WERI-Rb-1 (cell line): ENCODE measurements at regions not wholly inside any gene's neighbourhood (a gene's known extent, or its start where the extent isn't known, plus 50 kb on each side); places are given as distances from the start of the nearest gene placed in this dataset.

Source experiments
- DNase-seq: peaks from one replicate; pipeline ENCODE4 v3.0.0-alpha.2; 2020
- H3K27ac ChIP-seq: fragments of 250-450 bp; sonication (Bioruptor Pico); 2 replicates; pipeline ENCODE4 v1.5.1; 2020; ENCODE audit warnings: mild to moderate bottlenecking, moderate library complexity
- H3K27me3 ChIP-seq: fragments of 250-450 bp; sonication (Bioruptor Pico); 2 replicates; pipeline ENCODE4 v1.5.1; 2021; ENCODE audit warnings: mild to moderate bottlenecking, low read depth, moderate library complexity; ENCODE audit not compliant: insufficient read depth, severe bottlenecking
- H3K36me3 ChIP-seq: fragments of 250-450 bp; sonication (Bioruptor Pico); 2 replicates; pipeline ENCODE4 v1.5.1; 2020; ENCODE audit warnings: mild to moderate bottlenecking, moderate library complexity
- H3K4me3 ChIP-seq: 2 replicates; pipeline ENCODE4 v1.5.1; 2011; ENCODE audit warnings: low read depth, mild to moderate bottlenecking, control low read depth, low read length
- H3K9me3 ChIP-seq: fragments of 250-450 bp; sonication (Bioruptor Pico); 2 replicates; pipeline ENCODE4 v1.5.1; 2021; ENCODE audit warnings: mild to moderate bottlenecking, moderate library complexity; ENCODE audit not compliant: severe bottlenecking
- TF ChIP-seq, protein P1 (sequence below): IDR thresholded peaks from 2 replicates; pipeline ENCODE4 v1.5.1; 2011; ENCODE audit warnings: low read depth, mild to moderate bottlenecking, control low read depth, inconsistent platforms, low read length

DNA sequence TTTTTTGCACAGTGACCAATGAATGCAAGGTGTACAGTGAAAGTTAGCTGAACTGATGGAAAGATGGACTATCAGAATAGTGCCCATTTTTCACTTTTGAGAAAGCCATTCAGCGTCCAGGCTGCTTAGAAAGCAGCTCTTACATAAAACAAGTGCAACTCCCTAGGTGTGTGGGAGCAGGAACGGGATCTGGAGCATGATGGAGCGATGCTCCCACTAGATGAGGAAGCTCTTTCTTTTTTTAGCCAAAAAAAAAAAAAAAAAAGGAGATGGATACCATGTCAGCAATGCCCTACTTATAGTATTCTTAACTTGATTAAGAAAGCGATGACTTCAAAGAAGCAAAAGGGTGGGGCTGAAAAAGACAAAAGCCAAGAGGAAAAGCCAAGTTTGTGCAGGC is 925.5 kb downstream of the GATA3 start:
- no peaks in the 10 kb centered on the region for H3K9me3 ChIP-seq
- TF ChIP-seq, protein P1, sequence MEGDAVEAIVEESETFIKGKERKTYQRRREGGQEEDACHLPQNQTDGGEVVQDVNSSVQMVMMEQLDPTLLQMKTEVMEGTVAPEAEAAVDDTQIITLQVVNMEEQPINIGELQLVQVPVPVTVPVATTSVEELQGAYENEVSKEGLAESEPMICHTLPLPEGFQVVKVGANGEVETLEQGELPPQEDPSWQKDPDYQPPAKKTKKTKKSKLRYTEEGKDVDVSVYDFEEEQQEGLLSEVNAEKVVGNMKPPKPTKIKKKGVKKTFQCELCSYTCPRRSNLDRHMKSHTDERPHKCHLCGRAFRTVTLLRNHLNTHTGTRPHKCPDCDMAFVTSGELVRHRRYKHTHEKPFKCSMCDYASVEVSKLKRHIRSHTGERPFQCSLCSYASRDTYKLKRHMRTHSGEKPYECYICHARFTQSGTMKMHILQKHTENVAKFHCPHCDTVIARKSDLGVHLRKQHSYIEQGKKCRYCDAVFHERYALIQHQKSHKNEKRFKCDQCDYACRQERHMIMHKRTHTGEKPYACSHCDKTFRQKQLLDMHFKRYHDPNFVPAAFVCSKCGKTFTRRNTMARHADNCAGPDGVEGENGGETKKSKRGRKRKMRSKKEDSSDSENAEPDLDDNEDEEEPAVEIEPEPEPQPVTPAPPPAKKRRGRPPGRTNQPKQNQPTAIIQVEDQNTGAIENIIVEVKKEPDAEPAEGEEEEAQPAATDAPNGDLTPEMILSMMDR, result no peak
- H3K27ac ChIP-seq, result no peak overlapping the region
- DNase-seq, result no peak
- H3K36me3 ChIP-seq, result no peaks in the 10 kb centered on the region
- H3K4me3 ChIP-seq, result no peak overlapping the region
- H3K27me3 ChIP-seq, result no peaks in the 10 kb centered on the region

DNA sequence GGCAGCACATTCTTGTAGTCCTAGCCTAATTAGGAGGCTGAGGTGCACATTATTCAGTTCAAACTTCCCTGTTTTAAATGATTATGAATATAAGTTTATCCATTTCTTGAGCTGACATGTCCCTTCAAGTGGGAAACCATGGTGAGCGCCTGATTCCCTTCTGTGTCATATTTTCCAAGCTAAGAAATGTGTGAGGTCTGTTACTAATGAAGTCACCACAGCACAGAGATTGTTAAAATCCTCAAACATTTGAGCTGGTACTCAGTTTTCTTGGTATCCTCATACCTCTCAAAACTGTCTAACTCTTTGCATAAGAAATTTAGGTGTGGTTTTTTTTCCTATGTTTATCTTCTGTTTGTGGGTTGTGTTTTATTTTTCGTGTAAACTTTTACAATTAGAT is 926.8 kb downstream of the GATA3 start:
- Histone ChIP-seq H3K36me3 (no peaks in the 10 kb centered on the region), H3K27me3 (no peaks in the 10 kb centered on the region), H3K27ac (no peak overlapping the region), H3K9me3 (no peaks in the 10 kb centered on the region), H3K4me3 (no peak overlapping the region)
- TF ChIP-seq, protein P1, result no peak
- no peak for DNase-seq

DNA sequence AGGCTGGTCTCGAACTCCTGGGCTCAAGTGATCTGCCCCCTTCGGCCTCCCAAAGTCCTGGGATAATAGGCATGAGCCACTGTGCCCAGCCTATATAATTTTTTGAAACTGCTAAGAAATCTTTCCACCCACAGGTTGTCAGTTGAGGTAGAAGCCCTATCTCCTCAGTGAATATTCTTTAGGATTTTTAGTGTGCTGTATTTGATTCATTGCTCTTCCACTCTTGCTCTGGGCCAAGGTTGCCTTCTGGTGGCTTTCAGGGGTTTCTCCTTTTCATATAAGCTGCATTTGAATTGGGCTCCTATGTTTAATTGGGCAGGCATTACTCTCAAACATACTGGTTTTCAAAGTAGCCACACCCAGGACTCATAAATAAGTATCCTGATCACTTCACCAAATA is 931.2 kb downstream of the GATA3 start:
- DNase-seq, result no peak
- H3K36me3 ChIP-seq, result no peaks in the 10 kb centered on the region
- H3K27me3 ChIP-seq, result no peaks in the 10 kb centered on the region
- H3K9me3 ChIP-seq, result no peaks in the 10 kb centered on the region
- TF ChIP-seq, protein P1, result no peak
- H3K4me3 ChIP-seq, result no peak overlapping the region
- H3K27ac ChIP-seq, result no peak overlapping the region

DNA sequence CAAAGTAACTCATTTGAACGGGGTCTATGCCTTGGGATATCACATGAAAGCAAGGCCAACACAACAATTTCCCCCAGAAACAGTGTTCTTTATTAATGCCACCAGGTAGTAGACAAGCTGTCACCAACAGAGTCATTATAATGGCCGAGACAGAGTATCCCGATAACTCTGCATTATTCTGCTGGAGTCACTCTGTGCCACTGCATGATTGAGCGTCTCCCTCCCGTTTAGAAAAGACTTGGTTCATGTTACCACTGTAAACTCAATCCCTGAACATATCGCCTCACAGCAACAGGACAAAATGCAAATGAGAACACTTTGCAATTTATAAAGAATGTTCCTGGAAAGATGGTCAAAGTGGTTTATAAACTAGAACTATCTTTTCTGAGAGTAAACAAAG is 932.5 kb downstream of the GATA3 start:
- Histone ChIP-seq H3K27ac (no peak overlapping the region), H3K27me3 (no peaks in the 10 kb centered on the region), H3K9me3 (no peaks in the 10 kb centered on the region), H3K4me3 (no peak overlapping the region), H3K36me3 (no peaks in the 10 kb centered on the region)
- DNase-seq, result no peak
- TF ChIP-seq, protein P1, result no peak

DNA sequence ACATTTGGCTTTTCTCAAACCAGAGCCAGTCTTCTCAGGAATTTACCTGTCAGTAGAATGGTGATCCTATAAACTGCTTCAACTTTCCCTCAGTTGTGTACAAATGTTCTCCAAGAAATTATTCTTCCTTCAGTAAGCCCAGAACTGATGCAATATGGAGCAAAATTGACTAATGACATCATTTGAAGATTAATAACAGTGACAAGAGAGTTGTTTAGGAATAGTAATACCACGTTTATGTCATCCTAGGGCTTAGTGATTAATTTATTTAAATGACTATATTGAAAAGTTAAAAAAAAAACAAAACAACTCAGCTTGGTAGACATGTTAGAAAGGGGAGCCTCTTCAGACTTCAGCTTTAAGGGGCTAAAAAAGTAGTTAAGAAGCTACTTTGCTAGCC is 933.2 kb downstream of the GATA3 start:
- Histone ChIP-seq H3K27me3 (no peaks in the 10 kb centered on the region), H3K27ac (no peak overlapping the region), H3K9me3 (no peaks in the 10 kb centered on the region), H3K4me3 (no peak overlapping the region), H3K36me3 (no peaks in the 10 kb centered on the region)
- no peak for DNase-seq
- TF ChIP-seq, protein P1, result no peak

DNA sequence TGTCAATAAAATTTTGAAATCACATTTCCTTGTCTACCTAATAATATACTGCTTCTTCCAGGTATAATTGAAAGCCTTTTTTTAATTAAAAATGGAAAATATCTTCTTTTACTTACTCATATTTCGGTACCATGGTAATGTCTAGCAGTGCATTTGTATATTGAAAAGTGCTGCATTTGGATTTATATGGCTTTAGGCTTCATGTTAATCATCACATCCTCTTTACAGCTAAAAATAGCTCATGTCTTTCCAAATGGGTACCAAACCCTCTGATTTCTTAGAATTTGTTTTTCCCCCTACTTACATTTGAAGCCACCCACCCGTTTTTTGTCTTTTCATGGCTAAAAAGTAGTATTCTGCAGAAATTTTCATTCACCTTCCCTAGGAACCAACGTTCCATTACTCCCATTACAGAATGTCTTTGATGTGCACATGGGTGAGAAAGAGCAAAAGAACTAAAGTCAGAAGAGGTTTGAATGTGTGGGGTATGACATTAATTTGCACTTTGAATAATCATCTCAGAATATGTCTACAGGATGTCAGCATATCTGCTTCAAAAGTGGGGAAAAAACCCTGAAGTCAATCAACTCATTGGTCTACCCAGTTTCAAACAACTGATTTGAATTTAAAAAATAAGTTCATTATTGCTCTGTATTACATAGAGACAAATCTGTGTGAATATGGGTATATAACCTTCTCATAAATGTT is 935.9 kb downstream of the GATA3 start:
- no peaks in the 10 kb centered on the region for H3K36me3 ChIP-seq
- DNase-seq, result no peak
- no peak overlapping the region for H3K4me3 ChIP-seq
- no peak overlapping the region for H3K27ac ChIP-seq
- H3K27me3 ChIP-seq, result no peaks in the 10 kb centered on the region
- TF ChIP-seq, protein P1, result no peak
- no peaks in the 10 kb centered on the region for H3K9me3 ChIP-seq
